ENCODE measurements at regions not wholly inside any gene's neighbourhood (a gene's known extent, or its start where the extent isn't known, plus 50 kb on each side); places are given as distances from the start of the nearest gene placed in this dataset.

DNA sequence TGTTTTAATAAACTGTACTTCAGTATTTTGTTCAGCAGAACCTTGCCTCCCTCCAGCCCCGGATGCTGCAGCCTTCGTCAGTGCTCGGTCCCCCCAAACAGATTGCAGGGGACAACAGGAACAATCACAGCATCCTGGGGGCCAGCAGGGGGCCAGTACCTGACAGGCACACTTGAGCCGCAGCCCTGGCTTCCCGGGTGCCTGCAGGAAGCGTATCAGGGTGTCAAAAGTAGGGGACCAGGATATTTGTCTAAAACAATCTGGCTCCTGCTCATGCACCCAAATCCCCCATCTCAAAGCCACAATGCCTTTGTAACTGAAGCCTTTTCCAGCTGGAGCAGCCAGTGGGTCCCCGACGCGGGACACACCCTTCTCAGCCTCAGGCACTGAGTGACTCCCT lies 167.5 kb upstream of the TSHZ3 start:
- no peak for TF ChIP-seq POLR2A (IDR thresholded peaks at IDR 0.05)
- TF ChIP-seq, protein P1, sequence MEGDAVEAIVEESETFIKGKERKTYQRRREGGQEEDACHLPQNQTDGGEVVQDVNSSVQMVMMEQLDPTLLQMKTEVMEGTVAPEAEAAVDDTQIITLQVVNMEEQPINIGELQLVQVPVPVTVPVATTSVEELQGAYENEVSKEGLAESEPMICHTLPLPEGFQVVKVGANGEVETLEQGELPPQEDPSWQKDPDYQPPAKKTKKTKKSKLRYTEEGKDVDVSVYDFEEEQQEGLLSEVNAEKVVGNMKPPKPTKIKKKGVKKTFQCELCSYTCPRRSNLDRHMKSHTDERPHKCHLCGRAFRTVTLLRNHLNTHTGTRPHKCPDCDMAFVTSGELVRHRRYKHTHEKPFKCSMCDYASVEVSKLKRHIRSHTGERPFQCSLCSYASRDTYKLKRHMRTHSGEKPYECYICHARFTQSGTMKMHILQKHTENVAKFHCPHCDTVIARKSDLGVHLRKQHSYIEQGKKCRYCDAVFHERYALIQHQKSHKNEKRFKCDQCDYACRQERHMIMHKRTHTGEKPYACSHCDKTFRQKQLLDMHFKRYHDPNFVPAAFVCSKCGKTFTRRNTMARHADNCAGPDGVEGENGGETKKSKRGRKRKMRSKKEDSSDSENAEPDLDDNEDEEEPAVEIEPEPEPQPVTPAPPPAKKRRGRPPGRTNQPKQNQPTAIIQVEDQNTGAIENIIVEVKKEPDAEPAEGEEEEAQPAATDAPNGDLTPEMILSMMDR (IDR thresholded peaks at IDR 0.05), result no peak
